Calu3 (cell line): ENCODE measurements at regions not wholly inside any gene's neighbourhood (a gene's known extent, or its start where the extent isn't known, plus 50 kb on each side); places are given as distances from the start of the nearest gene placed in this dataset.

Experiments
- BruUV-seq: library from RNA; stranded (reverse); fragments of 400-500 nt; replicated peaks from 2 replicates; lab custom pipeline; 2021; lab: Mats Ljungman, UMichigan
- CTCF ChIA-PET: fragments of 300-600 bp; sonication (Branson Sonifier 250); formaldehyde crosslinking; loops from one replicate; lab custom pipeline; 2022; ENCODE audit warnings: antibody characterized with exemption; lab: Charles Lee
- DNase-seq: peaks from one replicate; pipeline ENCODE4 v3.0.0; 2022
- H3K27ac Mint-ChIP-seq: one replicate; pipeline ENCODE4 v1.8.0; 2022; ENCODE audit warnings: mixed read lengths; ENCODE audit not compliant: unreplicated experiment
- H3K27me3 Mint-ChIP-seq: one replicate; pipeline ENCODE4 v1.8.0; 2022; ENCODE audit warnings: mixed read lengths; ENCODE audit not compliant: unreplicated experiment
- H3K36me3 Mint-ChIP-seq: one replicate; pipeline ENCODE4 v1.8.0; 2022; ENCODE audit warnings: mild to moderate bottlenecking, moderate library complexity, mixed read lengths; ENCODE audit not compliant: insufficient read depth, unreplicated experiment
- H3K4me1 Mint-ChIP-seq: one replicate; pipeline ENCODE4 v1.8.0; 2022; ENCODE audit warnings: mild to moderate bottlenecking, low read depth, mixed read lengths; ENCODE audit not compliant: unreplicated experiment
- H3K4me3 Mint-ChIP-seq: one replicate; pipeline ENCODE4 v1.8.0; 2022; ENCODE audit warnings: mild to moderate bottlenecking, low read depth, moderate library complexity, mixed read lengths; ENCODE audit not compliant: unreplicated experiment
- H3K9me3 Mint-ChIP-seq: one replicate; pipeline ENCODE4 v1.8.0; 2022; ENCODE audit warnings: low read depth, mixed read lengths; ENCODE audit not compliant: unreplicated experiment
- CTCF ChIP-seq: fragments of 200-600 bp; IDR thresholded peaks from one replicate; pipeline ENCODE4 v1.8.0; 2022; ENCODE audit warnings: antibody characterized with exemption; ENCODE audit not compliant: unreplicated experiment
- intact Hi-C: fragments of 100-400 bp; cut with micrococcal nuclease; formaldehyde crosslinking; loops from one replicate; pipeline ENCODE4 v1.10.0; 2022; ENCODE audit not compliant: unreplicated experiment

GRCh38 chr16:85324488-85324887 lies 212.2 kb upstream of the CIBAR2 start:
- no TSS peak for BruUV-seq
- H3K9me3 Mint-ChIP-seq, result no peaks in the 10 kb centered on the region
- DNase-seq, result no peak
- CTCF ChIA-PET, result no interaction called here
- no peak for TF ChIP-seq CTCF
- no peak overlapping the region for H3K4me3 Mint-ChIP-seq
- intact Hi-C loops, result no loop called here
- H3K27me3 Mint-ChIP-seq, result peaks cover 73% of the 10 kb centered on the region
- no peaks in the 10 kb centered on the region for H3K4me1 Mint-ChIP-seq
- no peak overlapping the region for H3K27ac Mint-ChIP-seq
- no peaks in the 10 kb centered on the region for H3K36me3 Mint-ChIP-seq

- CTCF ChIA-PET, result interaction anchor here (0.7 kb wide), 1 partner anchor 18 kb away, joined by 3 read pairs; no protein-coding TSS in a partner anchor
- Mint-ChIP-seq H3K9me3 (no peaks in the 10 kb centered on the region), H3K36me3 (no peaks in the 10 kb centered on the region), H3K4me3 (no peak overlapping the region), H3K27me3 (peaks cover 77% of the 10 kb centered on the region), H3K4me1 (no peaks in the 10 kb centered on the region), H3K27ac (no peak overlapping the region)
- no peak for DNase-seq
- BruUV-seq, result no TSS peak
- TF ChIP-seq CTCF, result no peak
- intact Hi-C loops, result no loop called here
These were observed 214.0 kb upstream of the CIBAR2 start for GRCh38 chr16:85326113-85326793.

- no peak for TF ChIP-seq CTCF
- no peak overlapping the region for H3K27ac Mint-ChIP-seq
- BruUV-seq, result no TSS peak
- H3K27me3 Mint-ChIP-seq, result peaks cover 75% of the 10 kb centered on the region
- no peak for DNase-seq
- intact Hi-C loops, result no loop called here
- H3K4me3 Mint-ChIP-seq, result no peak overlapping the region
- H3K9me3 Mint-ChIP-seq, result no peaks in the 10 kb centered on the region
- CTCF ChIA-PET, result interaction anchor here (0.7 kb wide), 1 partner anchor 18 kb away, joined by 3 read pairs; no protein-coding TSS in a partner anchor
- H3K4me1 Mint-ChIP-seq, result no peaks in the 10 kb centered on the region
- no peaks in the 10 kb centered on the region for H3K36me3 Mint-ChIP-seq
These were observed 214.5 kb upstream of the CIBAR2 start for GRCh38 chr16:85326794-85327181.

GRCh38 chr16:85327731-85328675 lies 215.7 kb upstream of the CIBAR2 start:
- Mint-ChIP-seq H3K36me3 (no peaks in the 10 kb centered on the region), H3K4me1 (no peaks in the 10 kb centered on the region), H3K27ac (no peak overlapping the region), H3K9me3 (no peaks in the 10 kb centered on the region), H3K4me3 (no peak overlapping the region), H3K27me3 (peaks cover 85% of the 10 kb centered on the region)
- BruUV-seq, result no TSS peak
- CTCF ChIA-PET, result interaction anchor here (0.8 kb wide), 1 partner anchor 1062 kb away, joined by 3 read pairs; no protein-coding TSS in a partner anchor
- intact Hi-C loops, result no loop called here
- DNase-seq, result no peak
- no peak for TF ChIP-seq CTCF
